Esophagus muscularis mucosa (tissue), 4 donors: ENCODE measurements at regions not wholly inside any gene's neighbourhood (a gene's known extent, or its start where the extent isn't known, plus 50 kb on each side); places are given as distances from the start of the nearest gene placed in this dataset.
A peak's percentile ranks its signal among the peaks of the same experiment; 100 is the strongest.

ENCODE experiments used
- DNase-seq: peaks from one replicate; pipeline ENCODE4 v3.0.0-alpha.2; 2017; ENCODE audit errors: extremely low spot score
- H3K27ac ChIP-seq, 4 donors: fragments of 200-600 bp; sonication (generic); replicated peaks in 1 of 4; 1 replicate in 3 of 4; 2 replicates in 1 of 4; pipeline ENCODE4 v1.5.1; 2016 to 2019; ENCODE audit warnings: mild to moderate bottlenecking in 1 of 4
- H3K27me3 ChIP-seq, 4 donors: fragments of 200-600 bp; sonication (generic); one replicate each; pipeline versions ENCODE4 v1.5.1 to v1.6.0; 2016 to 2019
- H3K36me3 ChIP-seq, 4 donors: fragments of 200-600 bp; sonication (generic); one replicate each; pipeline ENCODE4 v1.5.1; 2016 to 2019
- H3K4me1 ChIP-seq, 4 donors: fragments of 200-600 bp; sonication (generic); one replicate each; pipeline ENCODE4 v1.5.1; 2016 to 2019
- H3K4me3 ChIP-seq, 4 donors: fragments of 200-600 bp; sonication (generic); 1 replicate in 2 of 4; 2 replicates in 2 of 4; pipeline ENCODE4 v1.5.1; 2016 to 2019; ENCODE audit warnings: mild to moderate bottlenecking in 4 of 4, moderate library complexity in 1 of 4
- H3K9me3 ChIP-seq, 4 donors: fragments of 200-600 bp; sonication (generic); 1 replicate in 3 of 4; 2 replicates in 1 of 4; pipeline ENCODE4 v1.5.1; 2016 to 2019
- EP300 ChIP-seq: sonication (generic); formaldehyde crosslinking; IDR thresholded peaks from one replicate; pipeline ENCODE4 v1.6.1; 2017; ENCODE audit warnings: antibody characterized with exemption
- POLR2A ChIP-seq: fragments of 450-650 bp; IDR thresholded peaks from one replicate; pipeline ENCODE4 v1.6.1; 2017; ENCODE audit warnings: antibody characterized with exemption, moderate library complexity, mild to moderate bottlenecking, low read depth
- POLR2AphosphoS5 ChIP-seq, 2 donors: sonication (generic); formaldehyde crosslinking; IDR thresholded peaks; one replicate each; pipeline ENCODE4 v1.6.1; 2017; ENCODE audit warnings: antibody characterized with exemption in 2 of 2
- WGBS: methylation state at CpG from one replicate; pipeline ENCODE4 v1.1.5; 2018; 5-methylcytosine and 5-hydroxymethylcytosine counted together
- intact Hi-C: fragments of 100-400 bp; cut with DNase I; formaldehyde crosslinking; loops from one replicate; pipeline ENCODE4 v1.15.1; 2023
- TF ChIP-seq, protein P1 (sequence below), 3 experiments: fragments of 200-600 bp in 2 of 3; fragments of 450-650 bp in 1 of 3; sonication (generic) in 2 of 3; IDR thresholded peaks; one replicate each; pipeline ENCODE4 v1.5.1; 2017 to 2019; ENCODE audit warnings: antibody characterized with exemption in 3 of 3, mild to moderate bottlenecking in 2 of 3, moderate library complexity in 1 of 3

DNA sequence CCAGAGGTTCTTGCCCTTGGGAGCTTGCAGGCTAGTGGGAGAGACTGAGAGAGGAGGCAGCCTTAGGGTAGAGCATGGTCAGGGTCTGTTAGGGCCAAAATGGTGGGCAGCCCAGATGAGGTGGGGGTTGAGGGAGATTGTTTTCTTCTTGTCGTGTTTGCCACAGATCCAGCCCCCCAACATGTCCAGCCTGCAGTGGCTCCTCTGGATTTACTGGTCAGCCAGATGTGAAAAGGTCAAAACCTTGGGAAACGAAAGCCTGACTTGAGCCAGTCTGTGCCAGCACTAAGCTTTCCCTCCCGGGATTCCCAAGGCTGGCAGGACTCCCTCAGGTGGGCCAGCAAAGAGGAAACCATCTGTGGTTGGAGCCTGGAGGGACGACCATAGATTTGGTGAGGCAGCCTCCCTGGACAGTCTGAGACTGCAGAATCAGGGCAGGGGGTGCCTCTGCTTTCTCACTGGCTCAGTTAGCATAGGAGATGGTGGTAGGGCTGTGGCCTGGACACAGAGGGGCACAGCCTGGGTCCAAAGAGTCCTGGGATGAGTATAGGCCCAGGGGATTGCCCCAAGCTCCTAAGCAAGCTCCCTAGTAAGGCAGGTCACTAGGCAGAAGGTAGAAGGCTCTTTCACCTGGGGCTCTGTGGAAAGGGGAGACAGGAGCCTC lies 51.2 kb upstream of the PRR23C start:
- no peak overlapping the region for H3K27ac ChIP-seq
- peak; percentile 90 for DNase-seq
- no peaks in the 10 kb centered on the region for H3K27me3 ChIP-seq
- WGBS = 54% methylated on average over 2 of the region's 4 CpGs
- intact Hi-C loops = no loop called here
- no peaks in the 10 kb centered on the region for H3K36me3 ChIP-seq
- H3K9me3 ChIP-seq = peaks cover 0 to 14% (median 5%) of the 10 kb centered on the region in 4 donors
- TF ChIP-seq EP300 = no peak
- H3K4me1 ChIP-seq = no peaks in the 10 kb centered on the region
- no peak overlapping the region for H3K4me3 ChIP-seq

DNA sequence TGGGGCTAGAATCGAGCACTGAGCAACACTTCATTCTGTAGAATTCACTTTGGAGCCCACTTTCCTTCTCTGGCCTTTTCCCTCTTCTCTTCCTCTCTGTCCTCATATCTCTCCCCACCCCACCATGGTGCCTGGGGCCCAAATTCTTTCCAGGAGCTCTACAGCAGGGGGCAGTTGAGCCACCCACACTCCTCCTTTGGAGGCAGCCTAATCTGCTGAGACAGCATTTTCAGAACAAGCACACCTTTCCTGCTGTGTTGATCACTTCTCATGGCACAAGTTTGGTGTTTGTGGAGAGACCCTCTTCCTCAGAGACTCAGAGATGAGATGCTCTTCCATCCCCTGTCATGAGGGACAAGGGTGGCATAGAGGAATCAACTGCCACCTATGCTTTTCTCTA lies 52.0 kb upstream of the PRR23C start:
- TF ChIP-seq, protein P1, sequence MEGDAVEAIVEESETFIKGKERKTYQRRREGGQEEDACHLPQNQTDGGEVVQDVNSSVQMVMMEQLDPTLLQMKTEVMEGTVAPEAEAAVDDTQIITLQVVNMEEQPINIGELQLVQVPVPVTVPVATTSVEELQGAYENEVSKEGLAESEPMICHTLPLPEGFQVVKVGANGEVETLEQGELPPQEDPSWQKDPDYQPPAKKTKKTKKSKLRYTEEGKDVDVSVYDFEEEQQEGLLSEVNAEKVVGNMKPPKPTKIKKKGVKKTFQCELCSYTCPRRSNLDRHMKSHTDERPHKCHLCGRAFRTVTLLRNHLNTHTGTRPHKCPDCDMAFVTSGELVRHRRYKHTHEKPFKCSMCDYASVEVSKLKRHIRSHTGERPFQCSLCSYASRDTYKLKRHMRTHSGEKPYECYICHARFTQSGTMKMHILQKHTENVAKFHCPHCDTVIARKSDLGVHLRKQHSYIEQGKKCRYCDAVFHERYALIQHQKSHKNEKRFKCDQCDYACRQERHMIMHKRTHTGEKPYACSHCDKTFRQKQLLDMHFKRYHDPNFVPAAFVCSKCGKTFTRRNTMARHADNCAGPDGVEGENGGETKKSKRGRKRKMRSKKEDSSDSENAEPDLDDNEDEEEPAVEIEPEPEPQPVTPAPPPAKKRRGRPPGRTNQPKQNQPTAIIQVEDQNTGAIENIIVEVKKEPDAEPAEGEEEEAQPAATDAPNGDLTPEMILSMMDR (IDR thresholded peaks at IDR 0.05) = no peak
- TF ChIP-seq POLR2A (no peak), POLR2AphosphoS5 (IDR thresholded peaks at IDR 0.05) (no peak), EP300 (no peak)
- no peak overlapping the region for H3K27ac ChIP-seq
- H3K4me1 ChIP-seq = no peaks in the 10 kb centered on the region
- intact Hi-C loops = no loop called here
- 53% methylated on average over 1 of the region's 1 CpG for WGBS
- DNase-seq = peak; percentile 81
- no peaks in the 10 kb centered on the region for H3K27me3 ChIP-seq
- no peak overlapping the region for H3K4me3 ChIP-seq
- peaks cover 0 to 14% (median 5%) of the 10 kb centered on the region in 4 donors for H3K9me3 ChIP-seq
- no peaks in the 10 kb centered on the region for H3K36me3 ChIP-seq

DNA sequence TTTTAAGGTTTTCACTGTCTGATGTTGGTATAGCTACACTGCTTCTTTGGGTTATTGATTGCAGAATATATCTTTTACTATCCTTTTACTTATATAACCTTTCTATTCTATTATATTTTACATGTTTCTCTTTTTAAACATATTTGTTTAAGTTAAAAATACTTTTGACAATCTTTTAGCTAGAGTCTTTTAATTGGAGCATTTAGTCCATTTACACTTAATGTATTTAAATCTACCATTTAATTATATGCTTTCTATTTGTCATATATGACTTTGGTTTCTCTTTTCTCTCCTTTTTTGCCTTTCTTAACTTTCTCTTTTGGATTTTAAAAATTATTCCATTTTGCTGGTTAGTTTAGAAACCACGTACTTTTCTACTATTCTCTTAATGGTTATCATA lies 53.7 kb upstream of the PRR23C start:
- WGBS = 96% methylated on average over 1 of the region's 1 CpG
- Histone ChIP-seq H3K4me1 (no peaks in the 10 kb centered on the region), H3K27ac (no peak overlapping the region), H3K9me3 (peaks cover 0 to 6% (median 3%) of the 10 kb centered on the region in 4 donors), H3K27me3 (no peaks in the 10 kb centered on the region), H3K4me3 (no peak overlapping the region), H3K36me3 (no peaks in the 10 kb centered on the region)
- DNase-seq = no peak
- no peak for TF ChIP-seq POLR2A
- TF ChIP-seq POLR2AphosphoS5 (IDR thresholded peaks at IDR 0.05) = no peak
- TF ChIP-seq EP300 = no peak
- TF ChIP-seq, protein P1 (IDR thresholded peaks at IDR 0.05) = no peak
- intact Hi-C loops = no loop called here

DNA sequence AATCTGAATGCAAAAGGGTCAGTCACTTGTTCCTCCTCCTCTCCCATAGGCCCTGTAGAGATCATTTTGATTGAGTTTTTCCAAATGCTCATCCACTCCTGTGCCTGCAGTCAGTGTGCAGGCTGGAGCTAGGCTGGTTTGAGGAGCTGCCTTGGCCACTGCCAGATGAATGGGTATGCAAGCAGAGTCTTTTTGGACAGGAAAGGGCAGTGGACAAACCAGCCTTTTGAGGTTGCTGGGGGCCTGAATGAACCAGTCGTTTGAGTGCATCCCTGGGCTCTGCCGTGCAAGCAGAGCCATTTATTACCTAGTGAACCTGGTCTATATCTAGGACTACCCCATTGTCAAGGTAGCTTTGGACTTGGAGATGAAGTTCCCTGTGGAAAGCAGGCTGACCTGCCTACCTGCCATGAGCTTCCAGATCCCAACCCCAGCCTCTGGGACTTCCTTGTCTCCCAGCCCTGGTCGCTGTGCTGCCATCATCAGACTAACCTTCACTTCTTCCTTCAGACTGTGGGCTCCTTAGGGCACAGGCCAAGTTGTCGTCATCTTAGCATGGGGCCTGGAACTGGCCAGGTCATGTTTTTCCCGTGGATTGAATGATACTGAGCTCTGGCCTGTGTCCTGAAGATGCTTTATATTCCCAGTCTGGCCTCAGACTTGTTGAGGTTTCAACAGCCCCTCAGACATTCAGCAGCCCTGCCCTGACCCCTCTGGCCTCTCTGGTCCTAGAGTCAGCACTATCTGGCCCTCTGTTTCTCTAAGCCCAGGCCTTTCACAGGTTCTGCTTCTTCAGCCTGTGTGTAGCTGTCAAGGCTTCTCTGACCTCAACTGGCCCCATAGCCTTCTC lies 55.5 kb upstream of the PRR23C start:
- no peaks in the 10 kb centered on the region for H3K36me3 ChIP-seq
- intact Hi-C loops = no loop called here
- no peak overlapping the region for H3K27ac ChIP-seq
- H3K9me3 ChIP-seq = peaks cover 0 to 6% (median 3%) of the 10 kb centered on the region in 4 donors
- WGBS = 83% methylated on average over 5 of the region's 5 CpGs
- TF ChIP-seq POLR2AphosphoS5 (IDR thresholded peaks at IDR 0.05) (no peak), POLR2A (no peak)
- TF ChIP-seq, protein P1 (IDR thresholded peaks at IDR 0.05) = no peak
- H3K4me3 ChIP-seq = no peak overlapping the region
- no peaks in the 10 kb centered on the region for H3K4me1 ChIP-seq
- peak; percentile 74 for DNase-seq
- H3K27me3 ChIP-seq = no peaks in the 10 kb centered on the region

DNA sequence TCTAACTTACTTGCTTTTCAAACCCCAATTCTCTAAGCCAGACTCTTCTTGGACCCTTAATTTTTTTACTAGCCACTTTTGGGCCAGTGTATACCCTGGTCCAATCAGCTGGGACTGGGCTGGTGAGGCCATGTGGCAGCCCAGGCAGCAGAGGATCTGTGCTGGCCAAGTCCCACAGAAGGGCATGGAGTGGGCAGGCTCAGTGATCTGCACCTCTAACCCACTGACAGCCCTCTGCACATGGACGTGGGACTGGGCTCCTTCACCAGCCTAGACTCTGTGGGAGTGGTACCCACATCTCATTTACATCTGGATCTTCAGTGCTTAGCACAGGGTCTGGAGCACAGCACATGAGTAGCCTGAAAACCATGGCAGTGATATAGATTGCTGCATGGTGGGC lies 56.1 kb upstream of the PRR23C start:
- Histone ChIP-seq H3K27ac (no peak overlapping the region), H3K36me3 (no peaks in the 10 kb centered on the region), H3K4me1 (no peaks in the 10 kb centered on the region), H3K4me3 (no peak overlapping the region), H3K27me3 (no peaks in the 10 kb centered on the region), H3K9me3 (peaks cover 0 to 6% (median 3%) of the 10 kb centered on the region in 4 donors)
- WGBS = 50% methylated on average over 1 of the region's 1 CpG
- TF ChIP-seq, protein P1 (IDR thresholded peaks at IDR 0.05) = no peak
- TF ChIP-seq POLR2A (no peak), EP300 (no peak), POLR2AphosphoS5 (IDR thresholded peaks at IDR 0.05) (no peak)
- no peak for DNase-seq
- intact Hi-C loops = no loop called here
